HG02938 (cell line): ENCODE measurements at regions not wholly inside any gene's neighbourhood (a gene's known extent, or its start where the extent isn't known, plus 50 kb on each side); places are given as distances from the start of the nearest gene placed in this dataset.

Experiments
- ATAC-seq: cut with Tn5 transposase; IDR thresholded peaks from one replicate; pipeline ENCODE4 v1.9.1; 2021; ENCODE audit warnings: mild to moderate bottlenecking, moderate library complexity; ENCODE audit not compliant: unreplicated experiment

DNA sequence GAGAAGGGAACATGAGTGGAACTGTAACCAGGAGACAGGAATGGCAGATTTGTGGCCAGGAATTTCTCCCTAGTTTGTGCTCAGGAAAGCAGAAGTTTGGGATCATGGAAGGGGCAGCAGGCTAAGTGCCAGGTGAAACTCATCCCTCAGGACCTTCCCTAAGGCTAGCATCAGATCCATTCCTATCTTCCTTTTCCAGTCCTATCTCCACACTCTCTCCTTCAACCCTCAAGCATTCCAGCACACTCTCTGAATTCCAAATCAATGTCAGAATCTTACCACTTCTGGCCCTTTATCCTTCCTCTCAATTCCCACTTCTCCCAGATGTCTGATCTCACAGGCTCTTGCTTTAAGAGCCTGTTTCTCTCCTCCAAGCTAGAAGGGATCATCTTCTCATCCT, 53.2 kb upstream of the GRIA1 start:
- ATAC-seq = no peak

DNA sequence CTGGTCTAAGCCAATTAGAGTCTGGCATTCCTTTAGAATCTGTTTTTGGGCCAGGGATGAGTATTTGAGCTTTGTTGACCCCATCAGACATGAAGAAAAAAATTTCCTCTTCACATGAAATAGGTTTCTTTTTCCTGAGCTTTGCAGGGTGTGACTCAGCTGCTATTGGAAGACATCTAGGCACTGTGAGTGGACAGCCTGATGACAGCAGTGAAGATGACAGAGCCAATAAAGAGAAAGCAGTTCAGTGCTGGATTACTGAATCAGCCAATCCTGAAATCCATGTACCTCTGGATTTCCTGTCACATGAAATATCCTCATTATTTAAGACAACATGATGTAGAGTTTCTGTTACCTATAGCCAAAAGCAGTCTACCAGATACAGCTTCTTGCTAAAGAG, 51.3 kb upstream of the GRIA1 start:
- no peak for ATAC-seq
